AG09309 (cell line): ENCODE measurements at regions not wholly inside any gene's neighbourhood (a gene's known extent, or its start where the extent isn't known, plus 50 kb on each side); places are given as distances from the start of the nearest gene placed in this dataset.
"Not testable (repeated sequence)": the region's sequence is repeated elsewhere in the genome, so short reads cannot be mapped to it uniquely, and the experiment has no call there.

Experiments used
- DNase-seq: peaks from one replicate; pipeline ENCODE4 v3.0.0-alpha.2; 2010; ENCODE audit warnings: low read depth
- H3K4me3 ChIP-seq: 2 replicates; pipeline ENCODE4 v1.5.1; 2011; ENCODE audit warnings: mild to moderate bottlenecking, low read depth, low read length, moderate library complexity; ENCODE audit not compliant: control insufficient read depth
- CTCF ChIP-seq: IDR thresholded peaks from 2 replicates; pipeline ENCODE4 v1.5.1; 2011; ENCODE audit warnings: mild to moderate bottlenecking, low read depth, low read length, inconsistent platforms; ENCODE audit not compliant: insufficient read depth, control insufficient read depth; ENCODE audit errors: missing control alignments

GRCh38 chr4:75327804-75328512 is 186.2 kb downstream of the RCHY1 start:
- DNase-seq = no peak
- TF ChIP-seq CTCF = no peak
- no peak overlapping the region for H3K4me3 ChIP-seq

- TF ChIP-seq CTCF = no peak
- no peak overlapping the region for H3K4me3 ChIP-seq
- no peak for DNase-seq
Observed at GRCh38 chr4:75325318-75325979, 188.8 kb downstream of the RCHY1 start.

- DNase-seq = no peak
- H3K4me3 ChIP-seq = no peak overlapping the region
- no peak for TF ChIP-seq CTCF
Observed at GRCh38 chr4:75321484-75321883, 192.7 kb downstream of the RCHY1 start.

- not testable (repeated sequence) for DNase-seq, H3K4me3 ChIP-seq
Observed at GRCh38 chr4:75317641-75318040, 196.6 kb downstream of the RCHY1 start.

- DNase-seq = no peak
- H3K4me3 ChIP-seq = no peak overlapping the region
- TF ChIP-seq CTCF = no peak
Observed at GRCh38 chr4:75308049-75308448, 206.2 kb downstream of the RCHY1 start.

GRCh38 chr4:75306506-75306905 is 207.7 kb downstream of the RCHY1 start:
- TF ChIP-seq CTCF = no peak
- no peak overlapping the region for H3K4me3 ChIP-seq
- DNase-seq = no peak

- H3K4me3 ChIP-seq = no peak overlapping the region
- no peak for DNase-seq
- no peak for TF ChIP-seq CTCF
Observed at GRCh38 chr4:75302648-75303047, 211.6 kb downstream of the RCHY1 start.
